K562 (cell line): ENCODE measurements at regions not wholly inside any gene's neighbourhood (a gene's known extent, or its start where the extent isn't known, plus 50 kb on each side); places are given as distances from the start of the nearest gene placed in this dataset.

ENCODE experiments used
- ATAC-seq: fragments of 200-7000 bp; cut with Tn5 transposase; 3 replicates; pipeline ENCODE4 v1.9.1; 2020; ENCODE audit warnings: moderate library complexity
- BruUV-seq: library from RNA; stranded (reverse); fragments of 400-500 nt; replicated peaks from 2 replicates; lab custom pipeline; 2021; lab: Mats Ljungman, UMichigan
- CTCF ChIA-PET: fragments of 300-600 bp; formaldehyde crosslinking; extraction: SDS; loops from one replicate; lab custom pipeline; 2021; ENCODE audit warnings: low intra/inter-chr PET ratio; lab: Yijun Ruan, JAX
- POLR2A ChIA-PET: fragments of 300-600, 350-650 bp; sonication (Branson Sonifier 250); formaldehyde crosslinking; extraction: SDS; loops from one replicate; lab custom pipeline; 2021; ENCODE audit warnings: antibody characterized with exemption, inconsistent platforms; lab: Yijun Ruan, JAX
- DNase-seq, 4 experiments: peaks; one replicate each; pipeline versions ENCODE4 v3.0.0 to v3.0.0-alpha.2; 2011 to 2018; ENCODE audit warnings: low spot score in 3 of 4, mixed read lengths in 3 of 4; ENCODE audit errors: extremely low read depth in 1 of 4
- FAIRE-seq: peaks from 2 replicates; lab custom pipeline; 2011; peaks lifted over from hg19 to GRCh38; lab: Jason Lieb, UNC
- H2AFZ ChIP-seq: 2 replicates; pipeline ENCODE4 v1.6.0; 2011; ENCODE audit warnings: low read depth, low read length, control low read depth, inconsistent platforms
- H3K27ac ChIP-seq: fragments of 200-600 bp; 3 replicates; pipeline ENCODE4 v1.8.0; 2011; ENCODE audit warnings: low read depth, mild to moderate bottlenecking, control low read depth, inconsistent platforms, low read length, moderate library complexity, mixed read lengths; ENCODE audit errors: extremely low read depth
- H3K27me3 ChIP-seq, 2 experiments: fragments of 300-600 bp in 1 of 2; 2 replicates in 1 of 2; 3 replicates in 1 of 2; pipeline versions ENCODE4 v1.6.0 to v1.8.0; 2011; ENCODE audit warnings: inconsistent platforms in 2 of 2, low read length in 2 of 2, mild to moderate bottlenecking in 1 of 2, mixed read lengths in 1 of 2, moderate library complexity in 1 of 2; ENCODE audit not compliant: control insufficient read depth in 2 of 2, insufficient read depth in 2 of 2
- H3K36me3 ChIP-seq: fragments of 300-600 bp; 3 replicates; pipeline ENCODE4 v1.8.0; 2011; ENCODE audit warnings: mild to moderate bottlenecking, low read length, inconsistent platforms; ENCODE audit not compliant: control insufficient read depth, insufficient read depth
- H3K4me1 ChIP-seq, 2 experiments: fragments of 200-600 bp in 1 of 2; replicated peaks in 1 of 2; 2 replicates in 1 of 2; 3 replicates in 1 of 2; pipeline versions ENCODE4 v1.5.1 to v1.8.0; 2011; ENCODE audit warnings: inconsistent platforms in 2 of 2, low read length in 2 of 2, mild to moderate bottlenecking in 1 of 2, mixed read lengths in 1 of 2, moderate library complexity in 1 of 2; ENCODE audit not compliant: control insufficient read depth in 2 of 2, insufficient read depth in 2 of 2
- H3K4me2 ChIP-seq: 2 replicates; pipeline ENCODE4 v1.6.1; 2011; ENCODE audit warnings: low read length, control low read depth, inconsistent platforms, mixed read lengths; ENCODE audit not compliant: insufficient read depth
- H3K4me3 ChIP-seq: fragments of 200-600 bp; sonication (generic), shearing (Covaris generic); 2 replicates; pipeline ENCODE4 v1.5.1; 2016; ENCODE audit warnings: control low read depth, inconsistent platforms
- H3K79me2 ChIP-seq: fragments of 200-600 bp; 3 replicates; pipeline ENCODE4 v1.8.0; 2011; ENCODE audit warnings: low read length, inconsistent platforms; ENCODE audit not compliant: control insufficient read depth, insufficient read depth
- H3K9ac ChIP-seq, 2 experiments: 2 replicates each; pipeline versions ENCODE4 v1.6.0 to v1.6.1; 2011; ENCODE audit warnings: low read depth in 2 of 2, low read length in 2 of 2, control low read depth in 1 of 2, inconsistent platforms in 1 of 2, mild to moderate bottlenecking in 1 of 2, mixed read lengths in 1 of 2; ENCODE audit not compliant: insufficient read depth in 1 of 2
- H3K9me1 ChIP-seq: one replicate; pipeline ENCODE4 v1.6.0; 2011; ENCODE audit warnings: inconsistent platforms, mild to moderate bottlenecking, low read length, moderate library complexity; ENCODE audit not compliant: control insufficient read depth, insufficient read depth
- H3K9me3 ChIP-seq: replicated peaks from 2 replicates; pipeline ENCODE4 v1.5.1; 2011; ENCODE audit warnings: low read depth, low read length, inconsistent platforms; ENCODE audit not compliant: control insufficient read depth, insufficient read depth
- H4K20me1 ChIP-seq: replicated peaks from 2 replicates; pipeline ENCODE4 v1.6.1; 2011; ENCODE audit warnings: low read length, inconsistent platforms, mixed read lengths; ENCODE audit not compliant: control insufficient read depth, insufficient read depth
- CREBBP ChIP-seq: IDR thresholded peaks from one replicate; pipeline ENCODE4 v1.6.1; 2012; ENCODE audit warnings: low read depth, mild to moderate bottlenecking, control low read depth, inconsistent platforms, low read length
- FOXM1 ChIP-seq, 2 experiments: fragments of 450-650 bp in 1 of 2; sonication (generic) in 1 of 2; formaldehyde crosslinking in 1 of 2; IDR thresholded peaks; 2 replicates each; pipeline versions ENCODE4 v1.6.1 to v1.9.0; 2017 to 2022; ENCODE audit warnings: low read depth in 2 of 2, mild to moderate bottlenecking in 2 of 2, missing genetic modification reagents in 1 of 2, moderate library complexity in 1 of 2
- HOMEZ ChIP-seq: fragments of 250-450 bp; sonication (Bioruptor Pico); IDR thresholded peaks from 2 replicates; pipeline ENCODE4 v1.4.0; 2020; ENCODE audit warnings: mild to moderate bottlenecking, moderate library complexity
- KDM2B ChIP-seq: fragments of 250-450 bp; sonication (Bioruptor Pico); IDR thresholded peaks from 2 replicates; pipeline ENCODE4 v1.8.0; 2021; ENCODE audit warnings: mild to moderate bottlenecking, moderate library complexity
- NCOR1 ChIP-seq: fragments of 450-650 bp; IDR thresholded peaks from 2 replicates; pipeline ENCODE4 v1.6.1; 2016; ENCODE audit warnings: mild to moderate bottlenecking, moderate library complexity
- RUNX1 ChIP-seq: sonication (generic); IDR thresholded peaks from 2 replicates; pipeline ENCODE4 v1.6.1; 2016; ENCODE audit warnings: antibody characterized with exemption, low read depth
- U2AF1 ChIP-seq: fragments of 200-400 bp; formaldehyde crosslinking; optimal IDR thresholded peaks from 2 replicates; pipeline ENCODE3; 2017; ENCODE audit warnings: mild to moderate bottlenecking, low read depth, low read length, moderate library complexity
- UBTF ChIP-seq, 2 experiments: IDR thresholded peaks; 2 replicates each; pipeline ENCODE4 v1.6.1; 2012; ENCODE audit warnings: improper control_type of control experiment in 2 of 2, low read depth in 2 of 2, low read length in 2 of 2, borderline replicate concordance in 1 of 2
- ZNF41 ChIP-seq: fragments of 250-450 bp; sonication (Bioruptor Pico); conservative IDR thresholded peaks from 2 replicates; pipeline ENCODE4 v1.4.0; 2020; ENCODE audit warnings: mild to moderate bottlenecking
- ZNF740 ChIP-seq, 3 experiments: fragments of 200-800 bp in 1 of 3; sonication (Bioruptor generic) in 1 of 3; sonication (generic) in 1 of 3; formaldehyde crosslinking in 1 of 3; IDR thresholded peaks; 2 replicates each; pipeline versions ENCODE4 v1.6.1 to v1.8.0; 2016 to 2022; ENCODE audit warnings: mild to moderate bottlenecking in 2 of 3, missing compliant biosample characterization in 2 of 3, missing genetic modification characterization in 2 of 3, missing genetic modification reagents in 1 of 3
- WGBS: fragments of 100-300 bp; shearing (Covaris generic); methylation state at CpG from one replicate; pipeline ENCODE4 v1.1.6; 2016; ENCODE audit warnings: low coverage, mixed read lengths; ENCODE audit not compliant: insufficient coverage; ENCODE audit errors: missing lambda C conversion rate; 5-methylcytosine and 5-hydroxymethylcytosine counted together
- in situ Hi-C: fragments of 300-500 bp; cut with MboI; formaldehyde crosslinking; loops from 4 replicates; pipeline ENCODE4 v1.15.0; 2018; ENCODE audit warnings: inconsistent platforms, mixed read lengths
- intact Hi-C: fragments of 100-400 bp; cut with micrococcal nuclease; formaldehyde crosslinking; loops from 2 replicates; pipeline ENCODE4 v1.14.2; 2022
- TF ChIP-seq, protein P1 (sequence below): fragments of 450-650 bp; IDR thresholded peaks from 2 replicates; pipeline ENCODE4 v1.7.1; 2018; ENCODE audit warnings: mild to moderate bottlenecking, low read depth; ENCODE audit not compliant: partially characterized antibody

- 28% methylated on average over 9 of the region's 9 CpGs for WGBS
- H3K4me2 ChIP-seq: no peak overlapping the region
- intact Hi-C loops (no loop called here), in situ Hi-C loops (no loop called here)
- no peaks in the 10 kb centered on the region for H3K4me1 ChIP-seq
- peaks cover 2% of the 10 kb centered on the region for H3K9me3 ChIP-seq
- no peaks in the 10 kb centered on the region for H3K27me3 ChIP-seq
- H3K9me1 ChIP-seq: no peaks in the 10 kb centered on the region
- FAIRE-seq (no peak), ATAC-seq (no peak), DNase-seq (no peak)
- no peak overlapping the region for H3K9ac ChIP-seq
- ChIA-PET POLR2A (no interaction called here), CTCF (no interaction called here)
- no peaks in the 10 kb centered on the region for H3K36me3 ChIP-seq
- H3K4me3 ChIP-seq: no peak overlapping the region
- no peaks in the 10 kb centered on the region for H3K79me2 ChIP-seq
- H3K27ac ChIP-seq: no peak overlapping the region
- no peaks in the 10 kb centered on the region for H4K20me1 ChIP-seq
- no peak overlapping the region for H2AFZ ChIP-seq
- BruUV-seq: no TSS peak
- TF ChIP-seq UBTF (IDR thresholded peaks at IDR 0.05; ENCODE audit: borderline replicate concordance in 1 of 2, low read depth in 2 of 2, low read length in 2 of 2) (no peak), KDM2B (CRISPR knock-in tag) (no peak), RUNX1 (no peak), FOXM1 (IDR thresholded peaks at IDR 0.05; ENCODE audit: low read depth) (no peak), FOXM1 (CRISPR knock-in tag; IDR thresholded peaks at IDR 0.05; ENCODE audit: low read depth) (no peak), ZNF740 (CRISPR knock-in tag; IDR thresholded peaks at IDR 0.05) (no peak), ZNF740 (tag; IDR thresholded peaks at IDR 0.05) (no peak), U2AF1 (no peak), CREBBP (no peak), ZNF41 (CRISPR knock-in tag) (no peak), HOMEZ (CRISPR knock-in tag) (no peak), NCOR1 (no peak)
- TF ChIP-seq, protein P1, sequence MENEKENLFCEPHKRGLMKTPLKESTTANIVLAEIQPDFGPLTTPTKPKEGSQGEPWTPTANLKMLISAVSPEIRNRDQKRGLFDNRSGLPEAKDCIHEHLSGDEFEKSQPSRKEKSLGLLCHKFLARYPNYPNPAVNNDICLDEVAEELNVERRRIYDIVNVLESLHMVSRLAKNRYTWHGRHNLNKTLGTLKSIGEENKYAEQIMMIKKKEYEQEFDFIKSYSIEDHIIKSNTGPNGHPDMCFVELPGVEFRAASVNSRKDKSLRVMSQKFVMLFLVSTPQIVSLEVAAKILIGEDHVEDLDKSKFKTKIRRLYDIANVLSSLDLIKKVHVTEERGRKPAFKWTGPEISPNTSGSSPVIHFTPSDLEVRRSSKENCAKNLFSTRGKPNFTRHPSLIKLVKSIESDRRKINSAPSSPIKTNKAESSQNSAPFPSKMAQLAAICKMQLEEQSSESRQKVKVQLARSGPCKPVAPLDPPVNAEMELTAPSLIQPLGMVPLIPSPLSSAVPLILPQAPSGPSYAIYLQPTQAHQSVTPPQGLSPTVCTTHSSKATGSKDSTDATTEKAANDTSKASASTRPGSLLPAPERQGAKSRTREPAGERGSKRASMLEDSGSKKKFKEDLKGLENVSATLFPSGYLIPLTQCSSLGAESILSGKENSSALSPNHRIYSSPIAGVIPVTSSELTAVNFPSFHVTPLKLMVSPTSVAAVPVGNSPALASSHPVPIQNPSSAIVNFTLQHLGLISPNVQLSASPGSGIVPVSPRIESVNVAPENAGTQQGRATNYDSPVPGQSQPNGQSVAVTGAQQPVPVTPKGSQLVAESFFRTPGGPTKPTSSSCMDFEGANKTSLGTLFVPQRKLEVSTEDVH: no peak
These were observed 278.7 kb upstream of the KLF4 start for GRCh38 chr9:107768224-107768623.
